CD14-positive monocyte (primary cell): ENCODE measurements at regions not wholly inside any gene's neighbourhood (a gene's known extent, or its start where the extent isn't known, plus 50 kb on each side); places are given as distances from the start of the nearest gene placed in this dataset.

Experiments used
- DNase-seq, 3 donors: peaks; one replicate each; pipeline ENCODE4 v3.0.0-alpha.2; 2011 to 2022
- H2AFZ ChIP-seq: 2 replicates; pipeline ENCODE4 v1.6.0; 2012; ENCODE audit warnings: mild to moderate bottlenecking, low read depth, low read length, inconsistent platforms; ENCODE audit not compliant: insufficient read depth, poor library complexity, severe bottlenecking
- H3K27ac ChIP-seq, 2 donors: 1 replicate in 1 of 2; 2 replicates in 1 of 2; pipeline ENCODE4 v1.5.1; 2012 to 2013; ENCODE audit warnings: low read length in 2 of 2, control low read depth in 1 of 2, inconsistent platforms in 1 of 2, low read depth in 1 of 2, mild to moderate bottlenecking in 1 of 2
- H3K27me3 ChIP-seq, 2 donors: one replicate each; pipeline versions ENCODE4 v1.6.0 to v1.6.1; 2011 to 2013; ENCODE audit warnings: low read length in 2 of 2; ENCODE audit not compliant: control insufficient read depth in 2 of 2, insufficient read depth in 2 of 2
- H3K36me3 ChIP-seq, 2 donors: replicated peaks in 1 of 2; 1 replicate in 1 of 2; 2 replicates in 1 of 2; pipeline versions ENCODE4 v1.5.1 to v1.6.1; 2012 to 2013; ENCODE audit warnings: low read length in 2 of 2, control low read depth in 1 of 2, inconsistent platforms in 1 of 2, mild to moderate bottlenecking in 1 of 2; ENCODE audit not compliant: insufficient read depth in 2 of 2, control insufficient read depth in 1 of 2
- H3K4me1 ChIP-seq, 2 donors: 1 replicate in 1 of 2; 2 replicates in 1 of 2; pipeline versions ENCODE4 v1.5.1 to v1.6.1; 2012 to 2013; ENCODE audit warnings: low read length in 2 of 2, control low read depth in 1 of 2, inconsistent platforms in 1 of 2, mild to moderate bottlenecking in 1 of 2, moderate library complexity in 1 of 2; ENCODE audit not compliant: insufficient read depth in 2 of 2, control insufficient read depth in 1 of 2
- H3K4me2 ChIP-seq: replicated peaks from 2 replicates; pipeline ENCODE3; 2012; ENCODE audit warnings: low read length, moderate library complexity, mild to moderate bottlenecking; ENCODE audit not compliant: poor library complexity, severe bottlenecking; ENCODE audit errors: extremely low read depth
- H3K4me3 ChIP-seq, 3 experiments: fragments of 200-600 bp in 1 of 3; sonication (generic) in 1 of 3; replicated peaks in 1 of 3; 1 replicate in 2 of 3; 2 replicates in 1 of 3; pipeline ENCODE4 v1.5.1; 2011 to 2013; ENCODE audit warnings: low read length in 3 of 3, mild to moderate bottlenecking in 3 of 3, control low read depth in 2 of 3, low read depth in 2 of 3, inconsistent platforms in 1 of 3, moderate library complexity in 1 of 3
- H3K79me2 ChIP-seq: 2 replicates; pipeline ENCODE4 v1.6.0; 2012; ENCODE audit warnings: mild to moderate bottlenecking, control low read depth, inconsistent platforms, low read length, moderate library complexity; ENCODE audit not compliant: insufficient read depth
- H3K9ac ChIP-seq: 2 replicates; pipeline ENCODE4 v1.6.0; 2017; ENCODE audit warnings: low read length, mild to moderate bottlenecking; ENCODE audit not compliant: insufficient read depth, poor library complexity, severe bottlenecking
- H3K9me3 ChIP-seq, 2 donors: replicated peaks in 1 of 2; 1 replicate in 1 of 2; 2 replicates in 1 of 2; pipeline versions ENCODE4 v1.5.1 to v1.6.1; 2012 to 2013; ENCODE audit warnings: low read length in 2 of 2, control low read depth in 1 of 2; ENCODE audit not compliant: control insufficient read depth in 1 of 2, insufficient read depth in 1 of 2
- H4K20me1 ChIP-seq: 2 replicates; pipeline ENCODE4 v1.6.0; 2012; ENCODE audit warnings: mild to moderate bottlenecking, low read length, control low read depth, moderate library complexity; ENCODE audit not compliant: insufficient read depth
- H3K27ac Mint-ChIP-seq, 7 donors: one replicate each; pipeline ENCODE4 v1.8.0; 2020; ENCODE audit warnings: mild to moderate bottlenecking in 7 of 7, mixed read lengths in 7 of 7, moderate library complexity in 6 of 7, inconsistent platforms in 2 of 7
- H3K27me3 Mint-ChIP-seq, 3 donors: one replicate each; pipeline ENCODE4 v1.8.0; 2021 to 2022; ENCODE audit warnings: low read depth in 3 of 3, mild to moderate bottlenecking in 3 of 3, mixed read lengths in 3 of 3, moderate library complexity in 3 of 3, inconsistent platforms in 1 of 3
- H3K36me3 Mint-ChIP-seq, 2 donors: one replicate each; pipeline ENCODE4 v1.8.0; 2020; ENCODE audit warnings: mixed read lengths in 2 of 2, inconsistent platforms in 1 of 2, mild to moderate bottlenecking in 1 of 2
- H3K4me1 Mint-ChIP-seq: one replicate; pipeline ENCODE4 v1.8.0; 2020; ENCODE audit warnings: mild to moderate bottlenecking, mixed read lengths
- H3K4me3 Mint-ChIP-seq, 2 donors: one replicate each; pipeline ENCODE4 v1.8.0; 2020; ENCODE audit warnings: mild to moderate bottlenecking in 2 of 2, mixed read lengths in 2 of 2, moderate library complexity in 1 of 2
- H3K9me3 Mint-ChIP-seq, 7 donors: one replicate each; pipeline ENCODE4 v1.8.0; 2020 to 2022; ENCODE audit warnings: mixed read lengths in 7 of 7, mild to moderate bottlenecking in 6 of 7, moderate library complexity in 6 of 7, inconsistent platforms in 2 of 7
- WGBS: methylation state at CpG from one replicate; pipeline ENCODE4 v1.1.5; 2013; ENCODE audit warnings: missing lambda C conversion rate; ENCODE audit not compliant: insufficient coverage; 5-methylcytosine and 5-hydroxymethylcytosine counted together
- intact Hi-C, 2 donors: fragments of 100-400 bp; cut with micrococcal nuclease; formaldehyde crosslinking; loops; one replicate each; pipeline versions ENCODE4 v1.15.0 to v1.15.1; 2023
- TF ChIP-seq, protein P1 (sequence below): fragments of 200-600 bp; IDR thresholded peaks from one replicate; pipeline ENCODE4 v1.8.0; 2022; ENCODE audit warnings: antibody characterized with exemption, mild to moderate bottlenecking

DNA sequence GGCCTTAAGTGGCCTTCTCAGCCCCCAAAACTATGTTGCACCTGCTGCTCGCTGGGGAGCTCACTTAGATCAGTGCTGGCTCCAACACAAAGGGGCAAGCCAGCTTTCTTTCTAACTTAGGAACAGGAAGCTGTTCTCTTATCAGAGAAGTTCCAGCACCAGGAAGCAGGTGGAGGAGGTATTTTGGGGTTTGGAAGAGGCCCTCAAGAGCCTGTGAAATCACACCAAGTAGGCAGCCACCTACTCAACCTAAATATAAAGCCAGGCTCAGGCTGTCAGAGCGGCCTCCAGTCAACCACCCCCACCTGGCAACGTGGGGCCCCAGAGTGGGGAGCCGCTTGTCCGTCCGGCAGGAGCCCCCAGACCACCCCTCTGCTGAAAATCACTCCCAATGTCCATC is 152.8 kb downstream of the OLFM1 start:
- DNase-seq = no peak
- intact Hi-C loops = no loop called here
- no peaks in the 10 kb centered on the region for H3K36me3 Mint-ChIP-seq
- H3K4me1 Mint-ChIP-seq = no peaks in the 10 kb centered on the region
- Histone ChIP-seq H3K27me3 (no peaks in the 10 kb centered on the region), H3K9ac (no peak overlapping the region), H2AFZ (no peak overlapping the region), H3K27ac (no peak overlapping the region), H3K9me3 (no peaks in the 10 kb centered on the region), H3K4me2 (no peak overlapping the region), H3K4me1 (no peaks in the 10 kb centered on the region), H4K20me1 (no peaks in the 10 kb centered on the region), H3K36me3 (no peaks in the 10 kb centered on the region), H3K4me3 (no peak overlapping the region), H3K79me2 (no peaks in the 10 kb centered on the region)
- no peak overlapping the region for H3K27ac Mint-ChIP-seq
- peaks cover 7 to 20% (median 10%) of the 10 kb centered on the region in 3 donors for H3K27me3 Mint-ChIP-seq
- TF ChIP-seq, protein P1, sequence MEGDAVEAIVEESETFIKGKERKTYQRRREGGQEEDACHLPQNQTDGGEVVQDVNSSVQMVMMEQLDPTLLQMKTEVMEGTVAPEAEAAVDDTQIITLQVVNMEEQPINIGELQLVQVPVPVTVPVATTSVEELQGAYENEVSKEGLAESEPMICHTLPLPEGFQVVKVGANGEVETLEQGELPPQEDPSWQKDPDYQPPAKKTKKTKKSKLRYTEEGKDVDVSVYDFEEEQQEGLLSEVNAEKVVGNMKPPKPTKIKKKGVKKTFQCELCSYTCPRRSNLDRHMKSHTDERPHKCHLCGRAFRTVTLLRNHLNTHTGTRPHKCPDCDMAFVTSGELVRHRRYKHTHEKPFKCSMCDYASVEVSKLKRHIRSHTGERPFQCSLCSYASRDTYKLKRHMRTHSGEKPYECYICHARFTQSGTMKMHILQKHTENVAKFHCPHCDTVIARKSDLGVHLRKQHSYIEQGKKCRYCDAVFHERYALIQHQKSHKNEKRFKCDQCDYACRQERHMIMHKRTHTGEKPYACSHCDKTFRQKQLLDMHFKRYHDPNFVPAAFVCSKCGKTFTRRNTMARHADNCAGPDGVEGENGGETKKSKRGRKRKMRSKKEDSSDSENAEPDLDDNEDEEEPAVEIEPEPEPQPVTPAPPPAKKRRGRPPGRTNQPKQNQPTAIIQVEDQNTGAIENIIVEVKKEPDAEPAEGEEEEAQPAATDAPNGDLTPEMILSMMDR = no peak
- no peak overlapping the region for H3K4me3 Mint-ChIP-seq
- H3K9me3 Mint-ChIP-seq = peaks cover 0 to 2% (median 0%) of the 10 kb centered on the region in 7 donors
- WGBS = 4% methylated on average over 5 of the region's 6 CpGs

DNA sequence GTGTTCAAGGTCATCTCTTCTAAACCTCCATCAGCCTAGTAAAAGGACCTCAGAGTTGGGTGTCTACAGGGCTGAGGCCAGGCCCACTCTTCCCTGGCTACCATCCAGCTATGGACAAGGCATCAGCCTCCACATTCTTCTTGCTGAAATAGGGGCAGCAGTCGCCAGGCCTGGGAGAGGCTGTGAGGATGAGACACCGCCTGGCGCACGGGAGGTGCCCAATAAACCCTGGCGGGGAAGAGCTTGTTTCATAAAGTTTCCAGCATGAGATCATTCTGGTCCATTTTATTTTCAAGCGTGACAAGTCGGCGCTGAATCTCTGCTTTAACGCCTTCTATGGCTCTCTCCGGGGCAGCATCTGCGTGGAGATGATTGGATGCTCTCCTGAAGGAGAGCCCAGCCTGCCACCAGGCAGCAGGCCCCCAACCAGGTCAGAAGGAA is 153.4 kb downstream of the OLFM1 start:
- no peak overlapping the region for H3K4me3 Mint-ChIP-seq
- intact Hi-C loops = no loop called here
- Histone ChIP-seq H3K9ac (no peak overlapping the region), H3K79me2 (no peaks in the 10 kb centered on the region), H3K36me3 (no peaks in the 10 kb centered on the region), H3K4me3 (no peak overlapping the region), H3K9me3 (no peaks in the 10 kb centered on the region), H3K27me3 (no peaks in the 10 kb centered on the region), H2AFZ (no peak overlapping the region), H3K27ac (no peak overlapping the region), H3K4me1 (no peaks in the 10 kb centered on the region), H3K4me2 (no peak overlapping the region), H4K20me1 (no peaks in the 10 kb centered on the region)
- H3K4me1 Mint-ChIP-seq = no peaks in the 10 kb centered on the region
- no peak for DNase-seq
- no peaks in the 10 kb centered on the region for H3K36me3 Mint-ChIP-seq
- peaks cover 7 to 18% (median 10%) of the 10 kb centered on the region in 3 donors for H3K27me3 Mint-ChIP-seq
- H3K9me3 Mint-ChIP-seq = peaks cover 0 to 2% (median 0%) of the 10 kb centered on the region in 7 donors
- WGBS = 93% methylated on average over 11 of the region's 11 CpGs
- TF ChIP-seq, protein P1 = no peak
- peak overlapping the region in 1 of 7 donors; percentile 41 for H3K27ac Mint-ChIP-seq
